ENCODE measurements at regions not wholly inside any gene's neighbourhood (a gene's known extent, or its start where the extent isn't known, plus 50 kb on each side); places are given as distances from the start of the nearest gene placed in this dataset.

DNA sequence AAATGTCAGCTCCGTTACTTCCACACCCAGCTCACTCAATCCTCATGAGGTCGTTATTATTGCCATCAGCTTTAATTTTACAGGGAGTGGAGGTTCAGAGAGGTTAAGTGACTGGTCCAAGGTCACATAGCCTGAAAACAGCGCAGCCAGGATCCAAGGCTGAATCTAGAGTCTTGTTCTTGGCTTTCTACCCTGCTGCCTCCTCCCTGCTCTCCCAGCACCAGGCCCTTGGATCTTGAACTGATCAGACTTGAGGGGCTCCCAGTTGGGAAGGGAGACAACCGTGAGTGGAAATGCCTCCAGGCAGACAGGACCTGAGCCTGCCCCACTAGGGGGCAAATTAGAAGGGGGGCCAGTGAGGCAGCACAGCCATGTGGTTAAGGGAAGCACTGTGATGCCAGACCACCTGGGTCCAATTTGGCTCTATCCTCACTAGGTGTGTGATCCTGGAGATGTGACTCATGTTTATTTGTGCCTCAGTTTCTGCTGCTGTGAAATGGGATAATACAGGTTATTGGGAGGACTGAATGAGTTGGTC, 135.6 kb upstream of the PTPN1 start:
- TF ChIP-seq, protein P1, sequence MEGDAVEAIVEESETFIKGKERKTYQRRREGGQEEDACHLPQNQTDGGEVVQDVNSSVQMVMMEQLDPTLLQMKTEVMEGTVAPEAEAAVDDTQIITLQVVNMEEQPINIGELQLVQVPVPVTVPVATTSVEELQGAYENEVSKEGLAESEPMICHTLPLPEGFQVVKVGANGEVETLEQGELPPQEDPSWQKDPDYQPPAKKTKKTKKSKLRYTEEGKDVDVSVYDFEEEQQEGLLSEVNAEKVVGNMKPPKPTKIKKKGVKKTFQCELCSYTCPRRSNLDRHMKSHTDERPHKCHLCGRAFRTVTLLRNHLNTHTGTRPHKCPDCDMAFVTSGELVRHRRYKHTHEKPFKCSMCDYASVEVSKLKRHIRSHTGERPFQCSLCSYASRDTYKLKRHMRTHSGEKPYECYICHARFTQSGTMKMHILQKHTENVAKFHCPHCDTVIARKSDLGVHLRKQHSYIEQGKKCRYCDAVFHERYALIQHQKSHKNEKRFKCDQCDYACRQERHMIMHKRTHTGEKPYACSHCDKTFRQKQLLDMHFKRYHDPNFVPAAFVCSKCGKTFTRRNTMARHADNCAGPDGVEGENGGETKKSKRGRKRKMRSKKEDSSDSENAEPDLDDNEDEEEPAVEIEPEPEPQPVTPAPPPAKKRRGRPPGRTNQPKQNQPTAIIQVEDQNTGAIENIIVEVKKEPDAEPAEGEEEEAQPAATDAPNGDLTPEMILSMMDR (conservative IDR thresholded peaks at IDR 0.05; ENCODE audit: low read depth, low read length): no peak
- DNase-seq (ENCODE audit: low read depth): no peak
- H3K4me3 ChIP-seq (ENCODE audit: low read length): no peak overlapping the region

- DNase-seq (ENCODE audit: low read depth): no peak
- no peak overlapping the region for H3K4me3 ChIP-seq (ENCODE audit: low read length)
- TF ChIP-seq, protein P1 (conservative IDR thresholded peaks at IDR 0.05; ENCODE audit: low read depth, low read length): no peak
Measured at GRCh38 chr20:50376179-50376887, 133.8 kb upstream of the PTPN1 start.

DNA sequence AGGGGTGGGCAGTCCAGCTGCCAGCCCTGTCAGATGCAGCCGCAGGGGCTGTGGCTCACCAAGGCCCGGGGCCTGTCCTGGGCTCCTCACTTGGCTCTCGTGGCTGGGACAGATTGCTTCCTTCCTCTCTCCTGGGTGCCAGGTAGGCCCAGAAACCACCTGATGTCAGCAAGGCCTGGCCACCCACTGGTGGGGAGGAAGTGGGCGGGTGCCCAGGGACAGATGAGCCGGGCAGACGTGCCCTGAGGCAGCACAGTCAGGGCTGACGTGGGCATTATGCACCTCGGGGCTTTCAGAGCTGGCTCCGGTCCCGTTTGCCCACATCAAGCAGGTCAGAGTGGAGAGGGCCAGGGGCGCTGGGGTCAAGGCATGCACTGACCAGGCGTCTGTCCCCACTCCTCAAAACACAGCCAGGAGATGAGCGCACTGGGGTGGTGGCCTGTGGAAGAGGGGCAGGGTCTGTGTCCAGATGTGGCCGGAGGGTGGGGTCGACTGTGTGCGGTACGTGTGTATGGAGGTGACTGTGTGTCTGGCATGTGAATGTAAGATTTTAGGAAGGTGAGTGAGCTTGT, 133.2 kb upstream of the PTPN1 start:
- no peak for DNase-seq (ENCODE audit: low read depth)
- TF ChIP-seq, protein P1 (conservative IDR thresholded peaks at IDR 0.05; ENCODE audit: low read depth, low read length): no peak
- no peak overlapping the region for H3K4me3 ChIP-seq (ENCODE audit: low read length)

- TF ChIP-seq, protein P1 (conservative IDR thresholded peaks at IDR 0.05; ENCODE audit: low read depth, low read length): no peak
Measured at GRCh38 chr20:50378170-50379000, 131.8 kb upstream of the PTPN1 start.

GRCh38 chr20:50379049-50379990, 130.9 kb upstream of the PTPN1 start:
- TF ChIP-seq, protein P1 (conservative IDR thresholded peaks at IDR 0.05; ENCODE audit: low read depth, low read length): no peak
- peak; percentile 68 for DNase-seq (ENCODE audit: low read depth)
- no peak overlapping the region for H3K4me3 ChIP-seq (ENCODE audit: low read length)

More at GRCh38 chr20:50378170-50379000, 131.8 kb upstream of the PTPN1 start:
- no peak for DNase-seq (ENCODE audit: low read depth)
- H3K4me3 ChIP-seq (ENCODE audit: low read length): no peak overlapping the region

DNA sequence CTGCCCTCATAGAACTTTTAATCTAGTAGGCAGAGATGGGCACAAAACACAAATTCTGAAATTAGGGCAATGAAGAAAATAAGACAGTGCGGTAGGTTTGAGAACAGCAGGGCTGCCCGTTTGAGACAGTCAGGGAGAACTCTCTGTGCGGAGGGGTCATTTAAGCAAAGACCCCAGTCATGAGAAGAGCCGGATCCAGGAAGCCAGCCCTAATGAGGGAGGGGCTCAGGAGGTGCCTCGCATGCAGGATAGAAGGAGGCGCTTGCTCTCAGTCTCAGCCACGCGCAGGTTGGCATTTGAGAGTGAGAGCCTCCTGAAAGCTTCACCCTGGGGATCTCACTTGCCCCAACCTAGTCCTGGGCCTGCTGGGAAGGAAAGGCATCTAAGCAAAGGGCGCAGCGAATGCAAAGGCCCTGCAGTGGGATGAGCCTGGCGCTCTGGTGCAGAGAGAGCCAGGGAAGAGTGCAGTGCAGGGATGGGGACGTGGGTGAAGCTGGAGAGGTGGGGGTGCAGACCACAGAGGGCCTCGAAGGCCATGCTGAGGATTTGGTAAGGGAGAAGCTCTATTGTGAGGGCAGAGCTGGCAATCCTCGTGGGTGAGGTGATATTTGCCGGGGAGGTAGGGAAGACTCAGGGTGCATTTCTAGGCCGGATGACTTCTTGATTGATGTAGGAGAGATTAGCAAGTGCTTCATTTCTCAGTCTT, 130.0 kb upstream of the PTPN1 start:
- DNase-seq (ENCODE audit: low read depth): no peak
- TF ChIP-seq, protein P1 (conservative IDR thresholded peaks at IDR 0.05; ENCODE audit: low read depth, low read length): no peak
- no peak overlapping the region for H3K4me3 ChIP-seq (ENCODE audit: low read length)
